HL-60 (cell line): ENCODE measurements at regions not wholly inside any gene's neighbourhood (a gene's known extent, or its start where the extent isn't known, plus 50 kb on each side); places are given as distances from the start of the nearest gene placed in this dataset.

ENCODE experiments used
- DNase-seq, 2 experiments: peaks; one replicate each; pipeline ENCODE4 v3.0.0-alpha.2; 2010 to 2020; ENCODE audit warnings: low read depth in 1 of 2, low spot score in 1 of 2
- H3K27ac ChIP-seq: fragments of 250-450 bp; sonication (Bioruptor Pico); replicated peaks from 2 replicates; pipeline ENCODE4 v1.5.1; 2020; ENCODE audit warnings: mild to moderate bottlenecking, moderate library complexity
- H3K27me3 ChIP-seq: fragments of 250-450 bp; sonication (Bioruptor Pico); 2 replicates; pipeline ENCODE4 v1.5.1; 2021; ENCODE audit warnings: mild to moderate bottlenecking, moderate library complexity; ENCODE audit not compliant: insufficient read depth, poor library complexity, severe bottlenecking
- H3K4me3 ChIP-seq: replicated peaks from 2 replicates; pipeline ENCODE4 v1.5.1; 2011; ENCODE audit warnings: mild to moderate bottlenecking, control low read depth, low read length; ENCODE audit not compliant: insufficient read depth
- GABPA ChIP-seq: IDR thresholded peaks from 2 replicates; pipeline ENCODE4 v1.6.1; 2012; ENCODE audit warnings: low read depth
- POLR2AphosphoS5 ChIP-seq: IDR thresholded peaks from 2 replicates; pipeline ENCODE4 v1.6.1; 2012; ENCODE audit warnings: low read depth
- SPI1 ChIP-seq: IDR thresholded peaks from 2 replicates; pipeline ENCODE4 v1.6.1; 2012; ENCODE audit warnings: low read depth, mild to moderate bottlenecking, borderline replicate concordance
- TF ChIP-seq, protein P1 (sequence below): IDR thresholded peaks from one replicate; pipeline ENCODE4 v1.5.1; 2011; ENCODE audit warnings: low read length, control low read depth, inconsistent platforms; ENCODE audit not compliant: insufficient read depth
- TF ChIP-seq, protein P2 (sequence below): IDR thresholded peaks from 2 replicates; pipeline ENCODE4 v1.6.1; 2012; ENCODE audit warnings: low read depth; ENCODE audit not compliant: insufficient replicate concordance

DNA sequence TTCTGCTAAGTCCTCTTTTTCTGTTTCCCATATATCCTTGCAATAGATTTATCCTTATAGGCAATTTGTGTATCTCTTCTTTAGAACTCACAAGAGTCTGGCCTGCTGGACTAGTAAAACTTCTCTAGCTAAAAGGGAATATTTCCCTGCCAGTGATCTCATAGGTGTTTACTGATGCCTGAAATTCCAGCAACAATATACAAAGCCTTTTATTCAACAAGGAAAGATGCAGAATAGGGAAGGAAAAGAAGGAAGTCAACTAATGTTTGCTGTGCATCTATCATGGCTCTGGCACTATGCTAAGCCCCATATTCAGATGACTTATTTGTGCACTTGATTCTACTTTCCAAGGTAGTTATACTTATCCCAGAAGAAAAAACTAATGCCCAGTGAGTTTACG is 160.0 kb upstream of the DMRTA1 start:
- TF ChIP-seq, protein P1, sequence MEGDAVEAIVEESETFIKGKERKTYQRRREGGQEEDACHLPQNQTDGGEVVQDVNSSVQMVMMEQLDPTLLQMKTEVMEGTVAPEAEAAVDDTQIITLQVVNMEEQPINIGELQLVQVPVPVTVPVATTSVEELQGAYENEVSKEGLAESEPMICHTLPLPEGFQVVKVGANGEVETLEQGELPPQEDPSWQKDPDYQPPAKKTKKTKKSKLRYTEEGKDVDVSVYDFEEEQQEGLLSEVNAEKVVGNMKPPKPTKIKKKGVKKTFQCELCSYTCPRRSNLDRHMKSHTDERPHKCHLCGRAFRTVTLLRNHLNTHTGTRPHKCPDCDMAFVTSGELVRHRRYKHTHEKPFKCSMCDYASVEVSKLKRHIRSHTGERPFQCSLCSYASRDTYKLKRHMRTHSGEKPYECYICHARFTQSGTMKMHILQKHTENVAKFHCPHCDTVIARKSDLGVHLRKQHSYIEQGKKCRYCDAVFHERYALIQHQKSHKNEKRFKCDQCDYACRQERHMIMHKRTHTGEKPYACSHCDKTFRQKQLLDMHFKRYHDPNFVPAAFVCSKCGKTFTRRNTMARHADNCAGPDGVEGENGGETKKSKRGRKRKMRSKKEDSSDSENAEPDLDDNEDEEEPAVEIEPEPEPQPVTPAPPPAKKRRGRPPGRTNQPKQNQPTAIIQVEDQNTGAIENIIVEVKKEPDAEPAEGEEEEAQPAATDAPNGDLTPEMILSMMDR: no peak
- TF ChIP-seq POLR2AphosphoS5 (no peak), GABPA (no peak), SPI1 (no peak)
- TF ChIP-seq, protein P2, sequence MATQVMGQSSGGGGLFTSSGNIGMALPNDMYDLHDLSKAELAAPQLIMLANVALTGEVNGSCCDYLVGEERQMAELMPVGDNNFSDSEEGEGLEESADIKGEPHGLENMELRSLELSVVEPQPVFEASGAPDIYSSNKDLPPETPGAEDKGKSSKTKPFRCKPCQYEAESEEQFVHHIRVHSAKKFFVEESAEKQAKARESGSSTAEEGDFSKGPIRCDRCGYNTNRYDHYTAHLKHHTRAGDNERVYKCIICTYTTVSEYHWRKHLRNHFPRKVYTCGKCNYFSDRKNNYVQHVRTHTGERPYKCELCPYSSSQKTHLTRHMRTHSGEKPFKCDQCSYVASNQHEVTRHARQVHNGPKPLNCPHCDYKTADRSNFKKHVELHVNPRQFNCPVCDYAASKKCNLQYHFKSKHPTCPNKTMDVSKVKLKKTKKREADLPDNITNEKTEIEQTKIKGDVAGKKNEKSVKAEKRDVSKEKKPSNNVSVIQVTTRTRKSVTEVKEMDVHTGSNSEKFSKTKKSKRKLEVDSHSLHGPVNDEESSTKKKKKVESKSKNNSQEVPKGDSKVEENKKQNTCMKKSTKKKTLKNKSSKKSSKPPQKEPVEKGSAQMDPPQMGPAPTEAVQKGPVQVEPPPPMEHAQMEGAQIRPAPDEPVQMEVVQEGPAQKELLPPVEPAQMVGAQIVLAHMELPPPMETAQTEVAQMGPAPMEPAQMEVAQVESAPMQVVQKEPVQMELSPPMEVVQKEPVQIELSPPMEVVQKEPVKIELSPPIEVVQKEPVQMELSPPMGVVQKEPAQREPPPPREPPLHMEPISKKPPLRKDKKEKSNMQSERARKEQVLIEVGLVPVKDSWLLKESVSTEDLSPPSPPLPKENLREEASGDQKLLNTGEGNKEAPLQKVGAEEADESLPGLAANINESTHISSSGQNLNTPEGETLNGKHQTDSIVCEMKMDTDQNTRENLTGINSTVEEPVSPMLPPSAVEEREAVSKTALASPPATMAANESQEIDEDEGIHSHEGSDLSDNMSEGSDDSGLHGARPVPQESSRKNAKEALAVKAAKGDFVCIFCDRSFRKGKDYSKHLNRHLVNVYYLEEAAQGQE: no peak
- DNase-seq: no peak
- Histone ChIP-seq H3K27me3 (no peaks in the 10 kb centered on the region), H3K4me3 (no peak overlapping the region), H3K27ac (no peak overlapping the region)

DNA sequence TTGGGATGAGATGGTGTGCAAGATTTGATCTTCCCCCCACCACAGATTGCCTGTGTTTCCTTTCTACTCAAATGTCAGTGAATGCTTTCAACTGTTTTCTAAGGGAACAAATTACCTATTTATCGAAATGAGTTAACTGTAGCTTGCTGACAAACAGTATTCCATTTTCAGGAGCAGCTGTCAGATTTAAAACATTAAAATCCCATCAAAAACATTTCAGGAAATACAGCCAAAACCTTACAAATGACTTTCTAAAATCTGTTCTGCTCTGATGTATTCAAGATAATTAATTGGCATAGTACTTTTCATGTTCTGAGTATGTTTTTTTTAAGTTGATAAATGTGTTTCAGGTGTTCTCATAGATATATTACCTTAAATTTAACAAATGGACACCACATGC is 158.0 kb upstream of the DMRTA1 start:
- Histone ChIP-seq H3K4me3 (no peak overlapping the region), H3K27ac (no peak overlapping the region), H3K27me3 (no peaks in the 10 kb centered on the region)
- TF ChIP-seq, protein P2: no peak
- no peak for DNase-seq

- peak in 1 of 2 experiments; percentile 9 for DNase-seq
- Histone ChIP-seq H3K27ac (no peak overlapping the region), H3K27me3 (no peaks in the 10 kb centered on the region), H3K4me3 (no peak overlapping the region)
- TF ChIP-seq SPI1 (no peak), GABPA (no peak), POLR2AphosphoS5 (no peak)
- TF ChIP-seq, protein P2: no peak
- TF ChIP-seq, protein P1: no peak
Measured at GRCh38 chr9:22307013-22307711, 139.5 kb upstream of the DMRTA1 start.
